CD14-positive monocyte (primary cell): ENCODE measurements at regions not wholly inside any gene's neighbourhood (a gene's known extent, or its start where the extent isn't known, plus 50 kb on each side); places are given as distances from the start of the nearest gene placed in this dataset.

Experiments used
- DNase-seq, 3 donors: peaks; one replicate each; pipeline ENCODE4 v3.0.0-alpha.2; 2011 to 2022
- H2AFZ ChIP-seq: 2 replicates; pipeline ENCODE4 v1.6.0; 2012; ENCODE audit warnings: mild to moderate bottlenecking, low read depth, low read length, inconsistent platforms; ENCODE audit not compliant: insufficient read depth, poor library complexity, severe bottlenecking
- H3K27ac ChIP-seq, 2 donors: 1 replicate in 1 of 2; 2 replicates in 1 of 2; pipeline ENCODE4 v1.5.1; 2012 to 2013; ENCODE audit warnings: low read length in 2 of 2, control low read depth in 1 of 2, inconsistent platforms in 1 of 2, low read depth in 1 of 2, mild to moderate bottlenecking in 1 of 2
- H3K27me3 ChIP-seq, 2 donors: one replicate each; pipeline versions ENCODE4 v1.6.0 to v1.6.1; 2011 to 2013; ENCODE audit warnings: low read length in 2 of 2; ENCODE audit not compliant: control insufficient read depth in 2 of 2, insufficient read depth in 2 of 2
- H3K36me3 ChIP-seq, 2 donors: replicated peaks in 1 of 2; 1 replicate in 1 of 2; 2 replicates in 1 of 2; pipeline versions ENCODE4 v1.5.1 to v1.6.1; 2012 to 2013; ENCODE audit warnings: low read length in 2 of 2, control low read depth in 1 of 2, inconsistent platforms in 1 of 2, mild to moderate bottlenecking in 1 of 2; ENCODE audit not compliant: insufficient read depth in 2 of 2, control insufficient read depth in 1 of 2
- H3K4me1 ChIP-seq, 2 donors: 1 replicate in 1 of 2; 2 replicates in 1 of 2; pipeline versions ENCODE4 v1.5.1 to v1.6.1; 2012 to 2013; ENCODE audit warnings: low read length in 2 of 2, control low read depth in 1 of 2, inconsistent platforms in 1 of 2, mild to moderate bottlenecking in 1 of 2, moderate library complexity in 1 of 2; ENCODE audit not compliant: insufficient read depth in 2 of 2, control insufficient read depth in 1 of 2
- H3K4me2 ChIP-seq: replicated peaks from 2 replicates; pipeline ENCODE3; 2012; ENCODE audit warnings: low read length, moderate library complexity, mild to moderate bottlenecking; ENCODE audit not compliant: poor library complexity, severe bottlenecking; ENCODE audit errors: extremely low read depth
- H3K4me3 ChIP-seq, 3 experiments: fragments of 200-600 bp in 1 of 3; sonication (generic) in 1 of 3; replicated peaks in 1 of 3; 1 replicate in 2 of 3; 2 replicates in 1 of 3; pipeline ENCODE4 v1.5.1; 2011 to 2013; ENCODE audit warnings: low read length in 3 of 3, mild to moderate bottlenecking in 3 of 3, control low read depth in 2 of 3, low read depth in 2 of 3, inconsistent platforms in 1 of 3, moderate library complexity in 1 of 3
- H3K79me2 ChIP-seq: 2 replicates; pipeline ENCODE4 v1.6.0; 2012; ENCODE audit warnings: mild to moderate bottlenecking, control low read depth, inconsistent platforms, low read length, moderate library complexity; ENCODE audit not compliant: insufficient read depth
- H3K9ac ChIP-seq: 2 replicates; pipeline ENCODE4 v1.6.0; 2017; ENCODE audit warnings: low read length, mild to moderate bottlenecking; ENCODE audit not compliant: insufficient read depth, poor library complexity, severe bottlenecking
- H3K9me3 ChIP-seq, 2 donors: replicated peaks in 1 of 2; 1 replicate in 1 of 2; 2 replicates in 1 of 2; pipeline versions ENCODE4 v1.5.1 to v1.6.1; 2012 to 2013; ENCODE audit warnings: low read length in 2 of 2, control low read depth in 1 of 2; ENCODE audit not compliant: control insufficient read depth in 1 of 2, insufficient read depth in 1 of 2
- H4K20me1 ChIP-seq: 2 replicates; pipeline ENCODE4 v1.6.0; 2012; ENCODE audit warnings: mild to moderate bottlenecking, low read length, control low read depth, moderate library complexity; ENCODE audit not compliant: insufficient read depth
- H3K27ac Mint-ChIP-seq, 7 donors: one replicate each; pipeline ENCODE4 v1.8.0; 2020; ENCODE audit warnings: mild to moderate bottlenecking in 7 of 7, mixed read lengths in 7 of 7, moderate library complexity in 6 of 7, inconsistent platforms in 2 of 7
- H3K27me3 Mint-ChIP-seq, 3 donors: one replicate each; pipeline ENCODE4 v1.8.0; 2021 to 2022; ENCODE audit warnings: low read depth in 3 of 3, mild to moderate bottlenecking in 3 of 3, mixed read lengths in 3 of 3, moderate library complexity in 3 of 3, inconsistent platforms in 1 of 3
- H3K36me3 Mint-ChIP-seq, 2 donors: one replicate each; pipeline ENCODE4 v1.8.0; 2020; ENCODE audit warnings: mixed read lengths in 2 of 2, inconsistent platforms in 1 of 2, mild to moderate bottlenecking in 1 of 2
- H3K4me1 Mint-ChIP-seq: one replicate; pipeline ENCODE4 v1.8.0; 2020; ENCODE audit warnings: mild to moderate bottlenecking, mixed read lengths
- H3K4me3 Mint-ChIP-seq, 2 donors: one replicate each; pipeline ENCODE4 v1.8.0; 2020; ENCODE audit warnings: mild to moderate bottlenecking in 2 of 2, mixed read lengths in 2 of 2, moderate library complexity in 1 of 2
- H3K9me3 Mint-ChIP-seq, 7 donors: one replicate each; pipeline ENCODE4 v1.8.0; 2020 to 2022; ENCODE audit warnings: mixed read lengths in 7 of 7, mild to moderate bottlenecking in 6 of 7, moderate library complexity in 6 of 7, inconsistent platforms in 2 of 7
- WGBS: methylation state at CpG from one replicate; pipeline ENCODE4 v1.1.5; 2013; ENCODE audit warnings: missing lambda C conversion rate; ENCODE audit not compliant: insufficient coverage; 5-methylcytosine and 5-hydroxymethylcytosine counted together
- intact Hi-C, 2 donors: fragments of 100-400 bp; cut with micrococcal nuclease; formaldehyde crosslinking; loops; one replicate each; pipeline versions ENCODE4 v1.15.0 to v1.15.1; 2023
- TF ChIP-seq, protein P1 (sequence below): fragments of 200-600 bp; IDR thresholded peaks from one replicate; pipeline ENCODE4 v1.8.0; 2022; ENCODE audit warnings: antibody characterized with exemption, mild to moderate bottlenecking

DNA sequence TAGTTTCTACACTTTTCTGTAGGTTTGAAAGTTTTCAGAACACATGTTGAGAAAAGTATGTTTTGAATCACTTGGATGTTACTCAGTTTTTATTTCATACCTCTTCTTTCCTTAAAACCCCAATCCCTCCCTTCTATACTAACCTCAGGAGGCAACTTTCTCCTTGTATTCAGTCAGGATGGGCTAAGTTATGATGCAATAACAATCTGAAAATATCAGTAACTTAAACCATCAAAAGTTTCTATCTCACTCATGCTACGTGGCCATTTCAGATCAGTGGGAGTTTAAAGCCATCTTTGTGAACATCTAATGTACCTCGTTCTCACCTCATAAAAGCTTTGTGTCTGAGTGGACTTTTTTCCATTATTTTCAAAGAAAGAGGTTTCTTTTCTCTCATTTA, 86.2 kb downstream of the NXPE2 start:
- H3K36me3 ChIP-seq = no peaks in the 10 kb centered on the region
- H3K9ac ChIP-seq = no peak overlapping the region
- H3K4me1 ChIP-seq = no peaks in the 10 kb centered on the region
- H3K27ac ChIP-seq = no peak overlapping the region
- no peaks in the 10 kb centered on the region for H4K20me1 ChIP-seq
- intact Hi-C loops = loop anchor here in 1 of 2 donors (10.0 kb wide), 1 partner anchor 420 kb away; no protein-coding TSS in a partner anchor
- H3K4me3 ChIP-seq = no peak overlapping the region
- DNase-seq = no peak
- no CpG with 5 or more reads among the region's 2 CpGs for WGBS
- Mint-ChIP-seq H3K27me3 (peaks cover 0 to 2% (median 1%) of the 10 kb centered on the region in 3 donors), H3K4me1 (no peaks in the 10 kb centered on the region), H3K9me3 (no peaks in the 10 kb centered on the region), H3K36me3 (no peaks in the 10 kb centered on the region), H3K27ac (no peak overlapping the region), H3K4me3 (no peak overlapping the region)
- H3K27me3 ChIP-seq = no peaks in the 10 kb centered on the region
- H3K4me2 ChIP-seq = no peak overlapping the region
- no peak overlapping the region for H2AFZ ChIP-seq
- no peaks in the 10 kb centered on the region for H3K79me2 ChIP-seq
- no peaks in the 10 kb centered on the region for H3K9me3 ChIP-seq
- TF ChIP-seq, protein P1, sequence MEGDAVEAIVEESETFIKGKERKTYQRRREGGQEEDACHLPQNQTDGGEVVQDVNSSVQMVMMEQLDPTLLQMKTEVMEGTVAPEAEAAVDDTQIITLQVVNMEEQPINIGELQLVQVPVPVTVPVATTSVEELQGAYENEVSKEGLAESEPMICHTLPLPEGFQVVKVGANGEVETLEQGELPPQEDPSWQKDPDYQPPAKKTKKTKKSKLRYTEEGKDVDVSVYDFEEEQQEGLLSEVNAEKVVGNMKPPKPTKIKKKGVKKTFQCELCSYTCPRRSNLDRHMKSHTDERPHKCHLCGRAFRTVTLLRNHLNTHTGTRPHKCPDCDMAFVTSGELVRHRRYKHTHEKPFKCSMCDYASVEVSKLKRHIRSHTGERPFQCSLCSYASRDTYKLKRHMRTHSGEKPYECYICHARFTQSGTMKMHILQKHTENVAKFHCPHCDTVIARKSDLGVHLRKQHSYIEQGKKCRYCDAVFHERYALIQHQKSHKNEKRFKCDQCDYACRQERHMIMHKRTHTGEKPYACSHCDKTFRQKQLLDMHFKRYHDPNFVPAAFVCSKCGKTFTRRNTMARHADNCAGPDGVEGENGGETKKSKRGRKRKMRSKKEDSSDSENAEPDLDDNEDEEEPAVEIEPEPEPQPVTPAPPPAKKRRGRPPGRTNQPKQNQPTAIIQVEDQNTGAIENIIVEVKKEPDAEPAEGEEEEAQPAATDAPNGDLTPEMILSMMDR = no peak

DNA sequence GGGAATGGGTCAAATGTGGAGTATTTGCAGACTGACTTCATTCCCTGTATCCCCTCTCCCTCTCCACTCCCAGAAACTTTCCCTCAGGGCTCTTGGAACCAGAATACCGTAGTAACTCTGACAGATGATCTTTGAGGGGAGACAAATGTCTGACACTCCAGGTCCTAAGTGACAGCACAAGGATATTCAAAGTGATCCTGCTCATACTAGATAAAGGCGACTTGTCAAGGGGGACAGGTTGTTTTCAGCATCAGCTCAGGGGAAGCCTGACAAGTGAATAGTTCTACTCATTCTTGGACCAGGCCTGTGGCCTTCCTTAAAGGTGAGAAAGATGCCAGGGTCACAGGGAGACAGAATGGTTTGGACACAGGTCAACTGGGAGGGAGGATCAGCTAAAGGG, 92.8 kb downstream of the NXPE2 start:
- 89% methylated on average over 1 of the region's 2 CpGs for WGBS

More for the DNA sequence above, 92.8 kb downstream of the NXPE2 start:
- Mint-ChIP-seq H3K27ac (no peak overlapping the region), H3K9me3 (no peaks in the 10 kb centered on the region), H3K36me3 (no peaks in the 10 kb centered on the region), H3K27me3 (peaks cover 0 to 6% (median 4%) of the 10 kb centered on the region in 3 donors), H3K4me3 (no peak overlapping the region), H3K4me1 (no peaks in the 10 kb centered on the region)
- Histone ChIP-seq H3K9me3 (no peaks in the 10 kb centered on the region), H3K36me3 (no peaks in the 10 kb centered on the region), H3K79me2 (no peaks in the 10 kb centered on the region), H3K27ac (no peak overlapping the region), H3K4me3 (no peak overlapping the region), H3K9ac (no peak overlapping the region), H3K4me1 (no peaks in the 10 kb centered on the region), H4K20me1 (no peaks in the 10 kb centered on the region), H2AFZ (no peak overlapping the region), H3K27me3 (no peaks in the 10 kb centered on the region), H3K4me2 (no peak overlapping the region)
- DNase-seq = no peak
- intact Hi-C loops = no loop called here
- TF ChIP-seq, protein P1 = no peak
